GM18508 (cell line): ENCODE measurements at regions not wholly inside any gene's neighbourhood (a gene's known extent, or its start where the extent isn't known, plus 50 kb on each side); places are given as distances from the start of the nearest gene placed in this dataset.
"Not testable (repeated sequence)": the region's sequence is repeated elsewhere in the genome, so short reads cannot be mapped to it uniquely, and the experiment has no call there.

Experiments
- ATAC-seq: cut with Tn5 transposase; IDR thresholded peaks from one replicate; pipeline ENCODE4 v1.9.1; 2021; ENCODE audit warnings: moderate number of reproducible peaks; ENCODE audit not compliant: insufficient read depth, unreplicated experiment

GRCh38 chr3:70519913-70520659 lies 207.6 kb upstream of the MDFIC2 start:
- no peak for ATAC-seq

GRCh38 chr3:70519026-70519425 lies 206.6 kb upstream of the MDFIC2 start:
- no peak for ATAC-seq

GRCh38 chr3:70518356-70518755 lies 205.9 kb upstream of the MDFIC2 start:
- ATAC-seq = no peak

- ATAC-seq = no peak
Observed at GRCh38 chr3:70517124-70517890, 204.9 kb upstream of the MDFIC2 start.

- no peak for ATAC-seq
Observed at GRCh38 chr3:70516076-70516475, 203.6 kb upstream of the MDFIC2 start.

- no peak for ATAC-seq
Observed at GRCh38 chr3:70507486-70507885, 195.0 kb upstream of the MDFIC2 start.

- ATAC-seq = no peak
Observed at GRCh38 chr3:70506775-70507174, 194.3 kb upstream of the MDFIC2 start.

- no peak for ATAC-seq
Observed at GRCh38 chr3:70501561-70501960, 189.1 kb upstream of the MDFIC2 start.

GRCh38 chr3:70488816-70489215 lies 176.4 kb upstream of the MDFIC2 start:
- no peak for ATAC-seq

GRCh38 chr3:70488131-70488530 lies 175.7 kb upstream of the MDFIC2 start:
- ATAC-seq = no peak

- no peak for ATAC-seq
Observed at GRCh38 chr3:70486414-70487017, 174.1 kb upstream of the MDFIC2 start.

GRCh38 chr3:70476174-70476573 lies 163.7 kb upstream of the MDFIC2 start:
- ATAC-seq = no peak

- no peak for ATAC-seq
Observed at GRCh38 chr3:70471464-70472342, 159.3 kb upstream of the MDFIC2 start.

- no peak for ATAC-seq
Observed at GRCh38 chr3:70466096-70466495, 153.7 kb upstream of the MDFIC2 start.

- ATAC-seq = no peak
Observed at GRCh38 chr3:70464876-70465275, 152.4 kb upstream of the MDFIC2 start.

- ATAC-seq = no peak
Observed at GRCh38 chr3:70464465-70464864, 152.0 kb upstream of the MDFIC2 start.

- ATAC-seq = not testable (repeated sequence)
Observed at GRCh38 chr3:70450220-70450619, 137.8 kb upstream of the MDFIC2 start.

- not testable (repeated sequence) for ATAC-seq
Observed at GRCh38 chr3:70435422-70435821, 123.0 kb upstream of the MDFIC2 start.

- no peak for ATAC-seq
Observed at GRCh38 chr3:70433091-70433490, 120.7 kb upstream of the MDFIC2 start.

GRCh38 chr3:70431911-70432310 lies 119.5 kb upstream of the MDFIC2 start:
- no peak for ATAC-seq
